AG10803 (cell line): ENCODE measurements at regions not wholly inside any gene's neighbourhood (a gene's known extent, or its start where the extent isn't known, plus 50 kb on each side); places are given as distances from the start of the nearest gene placed in this dataset.

Experiments
- DNase-seq: peaks from one replicate; pipeline ENCODE4 v3.0.0; 2010; ENCODE audit warnings: low read depth
- H3K4me3 ChIP-seq: 2 replicates; pipeline ENCODE4 v1.5.1; 2011; ENCODE audit warnings: mild to moderate bottlenecking, low read length, control low read depth
- CTCF ChIP-seq: conservative IDR thresholded peaks from 2 replicates; pipeline ENCODE4 v1.5.1; 2011; ENCODE audit warnings: mild to moderate bottlenecking, low read length, control low read depth, inconsistent platforms

- no peak overlapping the region for H3K4me3 ChIP-seq
- no peak for TF ChIP-seq CTCF
- no peak for DNase-seq
These were observed 303.6 kb downstream of the LMX1A start for GRCh38 chr1:165052936-165053335.

DNA sequence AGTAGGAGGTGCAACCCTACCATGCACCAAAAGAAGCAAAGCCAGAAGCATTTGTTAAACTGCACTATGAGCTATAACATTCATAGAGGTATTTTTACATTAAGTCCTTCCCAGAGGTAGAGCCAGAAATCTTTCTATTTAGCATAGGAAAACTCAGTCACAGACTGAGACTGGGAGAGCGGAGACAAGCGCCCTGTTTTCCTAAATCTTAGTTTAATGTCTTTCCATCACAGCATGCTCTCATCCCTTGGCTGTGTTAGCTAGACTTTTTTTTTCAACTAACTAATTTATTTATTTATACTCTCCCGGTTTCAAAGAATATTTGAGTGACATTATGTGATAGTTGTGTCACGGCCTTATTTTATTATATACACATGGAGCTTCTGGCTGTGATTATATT lies 304.1 kb downstream of the LMX1A start:
- no peak for TF ChIP-seq CTCF
- DNase-seq, result no peak
- H3K4me3 ChIP-seq, result no peak overlapping the region

GRCh38 chr1:165050246-165050645 lies 306.3 kb downstream of the LMX1A start:
- no peak overlapping the region for H3K4me3 ChIP-seq
- no peak for DNase-seq
- TF ChIP-seq CTCF, result no peak

DNA sequence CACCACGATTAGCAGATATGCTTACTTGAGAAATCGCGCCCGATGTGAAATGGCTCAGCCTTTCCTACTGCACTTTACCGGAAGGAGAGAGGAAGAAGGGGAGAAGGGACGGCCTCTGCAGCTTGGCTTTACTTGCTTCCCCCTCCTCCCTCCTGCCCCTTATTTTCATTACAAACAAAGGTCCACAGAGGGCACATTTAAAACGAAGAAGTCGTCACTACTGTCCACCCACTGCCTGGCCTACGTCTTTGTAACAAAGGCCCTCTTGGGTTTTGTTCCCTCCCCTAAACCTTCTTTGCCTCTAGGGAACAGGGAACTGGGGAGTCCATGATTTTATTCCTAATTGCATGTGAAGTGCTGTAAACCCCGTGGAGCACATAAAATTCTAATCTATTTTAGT lies 308.5 kb downstream of the LMX1A start:
- no peak overlapping the region for H3K4me3 ChIP-seq
- DNase-seq, result no peak
- no peak for TF ChIP-seq CTCF

GRCh38 chr1:165045902-165046301 lies 310.6 kb downstream of the LMX1A start:
- no peak overlapping the region for H3K4me3 ChIP-seq

DNA sequence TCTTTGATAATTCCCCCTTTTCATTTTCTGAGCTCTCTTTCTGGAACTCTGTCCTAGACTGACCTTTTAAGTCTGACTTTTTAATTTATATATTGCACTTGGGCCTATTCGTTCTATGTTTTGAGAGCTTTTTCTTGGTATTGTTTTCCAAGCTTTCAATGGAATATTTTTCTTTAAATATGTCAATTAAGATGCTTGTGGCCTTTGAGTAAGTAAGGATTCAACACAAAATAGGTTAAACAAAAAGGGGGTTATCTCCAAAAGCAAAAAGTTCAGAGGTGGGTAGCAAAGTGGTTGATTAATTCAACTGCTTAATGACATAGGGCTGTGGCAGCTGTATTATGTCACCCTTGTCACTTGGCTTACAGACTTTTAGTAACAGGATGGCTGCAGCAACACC lies 315.9 kb downstream of the LMX1A start:
- TF ChIP-seq CTCF, result no peak
- no peak for DNase-seq
- no peak overlapping the region for H3K4me3 ChIP-seq

More at GRCh38 chr1:165045902-165046301, 310.6 kb downstream of the LMX1A start:
- DNase-seq, result no peak
- no peak for TF ChIP-seq CTCF

- TF ChIP-seq CTCF, result no peak
- H3K4me3 ChIP-seq, result no peak overlapping the region
- no peak for DNase-seq
These were observed 316.5 kb downstream of the LMX1A start for GRCh38 chr1:165039996-165040395.
